ENCODE measurements at regions not wholly inside any gene's neighbourhood (a gene's known extent, or its start where the extent isn't known, plus 50 kb on each side); places are given as distances from the start of the nearest gene placed in this dataset.
"Not testable (repeated sequence)": the region's sequence is repeated elsewhere in the genome, so short reads cannot be mapped to it uniquely, and the experiment has no call there.

DNA sequence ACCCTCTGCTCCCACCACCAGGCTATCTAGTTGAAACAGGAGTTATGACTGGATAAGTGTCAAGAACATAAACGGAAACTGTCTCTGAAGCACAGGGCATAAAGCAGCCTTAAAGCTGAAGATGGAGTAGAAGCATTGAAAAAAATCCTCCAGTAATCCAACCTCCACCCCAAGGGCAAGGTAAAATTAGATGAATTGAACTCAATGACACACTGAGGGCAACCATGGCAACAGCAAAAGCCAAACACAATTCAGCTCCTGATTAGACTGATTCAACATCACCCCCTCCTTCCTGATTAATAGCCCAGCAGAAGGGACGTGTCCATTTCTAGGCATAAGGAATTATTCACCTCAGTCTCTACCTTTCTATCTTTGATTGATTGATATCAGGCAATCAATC, 183.2 kb upstream of the MAP3K1 start:
- TF ChIP-seq SPI1 (IDR thresholded peaks at IDR 0.05; ENCODE audit: borderline replicate concordance, low read depth) (no peak), GABPA (IDR thresholded peaks at IDR 0.05; ENCODE audit: low read depth) (no peak), POLR2AphosphoS5 (IDR thresholded peaks at IDR 0.05; ENCODE audit: low read depth) (no peak)
- TF ChIP-seq, protein P1, sequence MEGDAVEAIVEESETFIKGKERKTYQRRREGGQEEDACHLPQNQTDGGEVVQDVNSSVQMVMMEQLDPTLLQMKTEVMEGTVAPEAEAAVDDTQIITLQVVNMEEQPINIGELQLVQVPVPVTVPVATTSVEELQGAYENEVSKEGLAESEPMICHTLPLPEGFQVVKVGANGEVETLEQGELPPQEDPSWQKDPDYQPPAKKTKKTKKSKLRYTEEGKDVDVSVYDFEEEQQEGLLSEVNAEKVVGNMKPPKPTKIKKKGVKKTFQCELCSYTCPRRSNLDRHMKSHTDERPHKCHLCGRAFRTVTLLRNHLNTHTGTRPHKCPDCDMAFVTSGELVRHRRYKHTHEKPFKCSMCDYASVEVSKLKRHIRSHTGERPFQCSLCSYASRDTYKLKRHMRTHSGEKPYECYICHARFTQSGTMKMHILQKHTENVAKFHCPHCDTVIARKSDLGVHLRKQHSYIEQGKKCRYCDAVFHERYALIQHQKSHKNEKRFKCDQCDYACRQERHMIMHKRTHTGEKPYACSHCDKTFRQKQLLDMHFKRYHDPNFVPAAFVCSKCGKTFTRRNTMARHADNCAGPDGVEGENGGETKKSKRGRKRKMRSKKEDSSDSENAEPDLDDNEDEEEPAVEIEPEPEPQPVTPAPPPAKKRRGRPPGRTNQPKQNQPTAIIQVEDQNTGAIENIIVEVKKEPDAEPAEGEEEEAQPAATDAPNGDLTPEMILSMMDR (IDR thresholded peaks at IDR 0.05; ENCODE audit: insufficient read depth, low read length), result no peak
- TF ChIP-seq, protein P2, sequence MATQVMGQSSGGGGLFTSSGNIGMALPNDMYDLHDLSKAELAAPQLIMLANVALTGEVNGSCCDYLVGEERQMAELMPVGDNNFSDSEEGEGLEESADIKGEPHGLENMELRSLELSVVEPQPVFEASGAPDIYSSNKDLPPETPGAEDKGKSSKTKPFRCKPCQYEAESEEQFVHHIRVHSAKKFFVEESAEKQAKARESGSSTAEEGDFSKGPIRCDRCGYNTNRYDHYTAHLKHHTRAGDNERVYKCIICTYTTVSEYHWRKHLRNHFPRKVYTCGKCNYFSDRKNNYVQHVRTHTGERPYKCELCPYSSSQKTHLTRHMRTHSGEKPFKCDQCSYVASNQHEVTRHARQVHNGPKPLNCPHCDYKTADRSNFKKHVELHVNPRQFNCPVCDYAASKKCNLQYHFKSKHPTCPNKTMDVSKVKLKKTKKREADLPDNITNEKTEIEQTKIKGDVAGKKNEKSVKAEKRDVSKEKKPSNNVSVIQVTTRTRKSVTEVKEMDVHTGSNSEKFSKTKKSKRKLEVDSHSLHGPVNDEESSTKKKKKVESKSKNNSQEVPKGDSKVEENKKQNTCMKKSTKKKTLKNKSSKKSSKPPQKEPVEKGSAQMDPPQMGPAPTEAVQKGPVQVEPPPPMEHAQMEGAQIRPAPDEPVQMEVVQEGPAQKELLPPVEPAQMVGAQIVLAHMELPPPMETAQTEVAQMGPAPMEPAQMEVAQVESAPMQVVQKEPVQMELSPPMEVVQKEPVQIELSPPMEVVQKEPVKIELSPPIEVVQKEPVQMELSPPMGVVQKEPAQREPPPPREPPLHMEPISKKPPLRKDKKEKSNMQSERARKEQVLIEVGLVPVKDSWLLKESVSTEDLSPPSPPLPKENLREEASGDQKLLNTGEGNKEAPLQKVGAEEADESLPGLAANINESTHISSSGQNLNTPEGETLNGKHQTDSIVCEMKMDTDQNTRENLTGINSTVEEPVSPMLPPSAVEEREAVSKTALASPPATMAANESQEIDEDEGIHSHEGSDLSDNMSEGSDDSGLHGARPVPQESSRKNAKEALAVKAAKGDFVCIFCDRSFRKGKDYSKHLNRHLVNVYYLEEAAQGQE (IDR thresholded peaks at IDR 0.05; ENCODE audit: insufficient replicate concordance, low read depth), result no peak
- Histone ChIP-seq H3K27ac (replicated peaks) (peak overlapping the region; percentile 21; the same call in 1 of the 2 replicates), H3K27me3 (ENCODE audit: insufficient read depth, poor library complexity, severe bottlenecking) (no peaks in the 10 kb centered on the region), H3K4me3 (replicated peaks; ENCODE audit: insufficient read depth, low read length) (no peak overlapping the region)
- DNase-seq (ENCODE audit: low read depth in 1 of 2, low spot score in 1 of 2), result no peak

DNA sequence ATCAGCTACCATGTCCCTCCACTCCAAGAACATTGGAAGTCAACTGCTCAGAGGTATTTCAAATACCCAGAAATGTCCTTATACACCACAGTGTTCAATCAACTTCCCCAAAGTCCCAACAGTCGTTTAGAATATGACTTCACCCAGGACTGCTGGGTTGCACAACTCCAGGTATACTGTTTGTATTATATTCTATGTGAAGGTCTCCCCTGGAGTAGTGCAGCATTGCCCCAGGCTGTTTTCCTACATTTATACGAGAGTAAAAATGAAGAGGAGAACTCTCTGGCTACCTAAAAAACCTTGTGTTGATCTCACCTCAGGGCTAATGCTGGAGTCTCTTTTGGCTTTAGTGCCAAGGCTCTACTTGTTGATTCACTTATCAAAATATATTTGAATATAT, 183.6 kb upstream of the MAP3K1 start:
- TF ChIP-seq, protein P2 (IDR thresholded peaks at IDR 0.05; ENCODE audit: insufficient replicate concordance, low read depth), result no peak
- TF ChIP-seq GABPA (IDR thresholded peaks at IDR 0.05; ENCODE audit: low read depth), result no peak
- Histone ChIP-seq H3K27ac (replicated peaks) (peak overlapping the region; percentile 21; the same call in 1 of the 2 replicates), H3K4me3 (replicated peaks; ENCODE audit: insufficient read depth, low read length) (no peak overlapping the region), H3K27me3 (ENCODE audit: insufficient read depth, poor library complexity, severe bottlenecking) (no peaks in the 10 kb centered on the region)
- DNase-seq (ENCODE audit: low read depth in 1 of 2, low spot score in 1 of 2), result peak in 1 of 2 experiments; percentile 38

DNA sequence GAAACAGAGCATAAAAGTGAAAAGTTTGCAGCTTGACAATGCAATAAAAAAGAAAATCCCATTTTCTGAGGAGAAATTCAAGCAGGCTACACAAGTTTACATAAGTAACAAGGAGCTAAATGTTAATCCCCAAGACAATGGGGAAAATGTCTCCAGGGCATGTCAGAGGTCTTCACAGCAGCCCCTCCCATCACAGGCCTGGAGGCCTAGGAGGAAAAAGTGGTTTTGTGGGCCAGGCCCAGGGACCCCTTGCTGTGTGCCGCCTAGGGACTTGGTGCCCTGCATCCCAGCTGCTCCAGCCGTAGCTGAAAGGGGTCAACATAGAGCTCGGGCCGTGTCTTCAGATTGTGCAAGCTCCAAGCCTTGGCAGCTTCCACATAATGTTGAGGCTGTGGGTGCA, 186.7 kb upstream of the MAP3K1 start:
- not testable (repeated sequence) for H3K27me3 ChIP-seq (ENCODE audit: insufficient read depth, poor library complexity, severe bottlenecking); H3K4me3 ChIP-seq (replicated peaks; ENCODE audit: insufficient read depth, low read length); DNase-seq (ENCODE audit: low read depth in 1 of 2, low spot score in 1 of 2); H3K27ac ChIP-seq (replicated peaks)

DNA sequence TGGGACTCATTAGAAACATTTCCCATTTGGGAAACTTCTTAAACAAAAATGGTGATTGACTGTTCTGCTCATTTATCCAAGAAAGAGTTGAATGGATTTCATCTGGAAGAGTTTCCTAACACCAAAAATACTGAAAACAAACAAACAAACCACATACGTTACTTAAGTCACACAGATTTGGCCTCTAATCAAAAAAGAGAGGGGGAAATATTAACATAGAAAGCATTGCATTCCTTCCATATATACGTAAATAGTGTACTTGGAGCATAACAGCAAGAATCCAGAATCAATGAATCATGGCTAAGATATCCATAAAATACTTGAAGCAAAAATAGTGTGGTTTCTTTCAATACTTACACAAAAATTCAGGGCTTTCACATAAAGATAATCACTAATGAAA, 189.8 kb upstream of the MAP3K1 start:
- no peak for DNase-seq (ENCODE audit: low read depth in 1 of 2, low spot score in 1 of 2)
- Histone ChIP-seq H3K27ac (replicated peaks) (no peak overlapping the region), H3K27me3 (ENCODE audit: insufficient read depth, poor library complexity, severe bottlenecking) (no peaks in the 10 kb centered on the region), H3K4me3 (replicated peaks; ENCODE audit: insufficient read depth, low read length) (no peak overlapping the region)
- TF ChIP-seq POLR2AphosphoS5 (IDR thresholded peaks at IDR 0.05; ENCODE audit: low read depth) (no peak), SPI1 (IDR thresholded peaks at IDR 0.05; ENCODE audit: borderline replicate concordance, low read depth) (no peak)
- TF ChIP-seq, protein P2 (IDR thresholded peaks at IDR 0.05; ENCODE audit: insufficient replicate concordance, low read depth), result no peak

DNA sequence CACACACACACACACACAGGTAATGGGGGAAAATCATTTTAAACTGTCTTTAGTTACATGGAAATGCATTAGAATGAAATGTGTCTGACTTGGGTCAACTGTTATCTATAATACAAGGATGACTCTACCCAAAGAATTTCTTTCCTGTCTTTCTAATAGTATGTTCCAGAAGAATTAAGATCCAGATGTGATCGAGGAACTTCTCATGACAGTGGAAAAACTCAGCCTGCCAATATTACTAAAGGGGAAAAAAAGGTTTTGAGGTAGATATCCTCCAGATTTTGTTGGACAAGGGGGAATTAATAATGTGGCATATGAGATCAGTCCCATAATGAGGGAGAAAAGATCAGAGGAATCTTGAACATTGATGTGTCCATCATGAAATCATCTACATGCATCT, 190.6 kb upstream of the MAP3K1 start:
- TF ChIP-seq, protein P1 (IDR thresholded peaks at IDR 0.05; ENCODE audit: insufficient read depth, low read length), result no peak
- TF ChIP-seq GABPA (IDR thresholded peaks at IDR 0.05; ENCODE audit: low read depth) (no peak), POLR2AphosphoS5 (IDR thresholded peaks at IDR 0.05; ENCODE audit: low read depth) (no peak), SPI1 (IDR thresholded peaks at IDR 0.05; ENCODE audit: borderline replicate concordance, low read depth) (no peak)
- TF ChIP-seq, protein P2 (IDR thresholded peaks at IDR 0.05; ENCODE audit: insufficient replicate concordance, low read depth), result no peak
- Histone ChIP-seq H3K27me3 (ENCODE audit: insufficient read depth, poor library complexity, severe bottlenecking) (no peaks in the 10 kb centered on the region), H3K27ac (replicated peaks) (no peak overlapping the region), H3K4me3 (replicated peaks; ENCODE audit: insufficient read depth, low read length) (no peak overlapping the region)
- DNase-seq (ENCODE audit: low read depth in 1 of 2, low spot score in 1 of 2), result no peak

All from HL-60 (cell line).